HG02588 (cell line): ENCODE measurements at regions not wholly inside any gene's neighbourhood (a gene's known extent, or its start where the extent isn't known, plus 50 kb on each side); places are given as distances from the start of the nearest gene placed in this dataset.
"Not testable (repeated sequence)": the region's sequence is repeated elsewhere in the genome, so short reads cannot be mapped to it uniquely, and the experiment has no call there.

Experiments used
- ATAC-seq: cut with Tn5 transposase; IDR thresholded peaks from one replicate; pipeline ENCODE4 v1.9.1; 2021; ENCODE audit warnings: mild to moderate bottlenecking, moderate library complexity; ENCODE audit not compliant: unreplicated experiment

- ATAC-seq, result no peak
These were observed 206.7 kb upstream of the RBBP8 start for GRCh38 chr18:22726469-22726868.

- no peak for ATAC-seq
These were observed 205.1 kb upstream of the RBBP8 start for GRCh38 chr18:22728016-22728415.

- ATAC-seq, result no peak
These were observed 204.5 kb upstream of the RBBP8 start for GRCh38 chr18:22728481-22729105.

- no peak for ATAC-seq
These were observed 201.7 kb upstream of the RBBP8 start for GRCh38 chr18:22731398-22731797.

- ATAC-seq, result no peak
These were observed 198.9 kb upstream of the RBBP8 start for GRCh38 chr18:22734105-22734661.

GRCh38 chr18:22734791-22735627, 198.1 kb upstream of the RBBP8 start:
- ATAC-seq, result no peak

- ATAC-seq, result no peak
These were observed 196.1 kb upstream of the RBBP8 start for GRCh38 chr18:22737054-22737453.

GRCh38 chr18:22739061-22739642, 194.0 kb upstream of the RBBP8 start:
- no peak for ATAC-seq

GRCh38 chr18:22739789-22740188, 193.3 kb upstream of the RBBP8 start:
- ATAC-seq, result no peak

- ATAC-seq, result no peak
These were observed 191.8 kb upstream of the RBBP8 start for GRCh38 chr18:22741318-22741717.

- ATAC-seq, result no peak
These were observed 190.7 kb upstream of the RBBP8 start for GRCh38 chr18:22742409-22742808.

GRCh38 chr18:22745966-22746365, 187.2 kb upstream of the RBBP8 start:
- ATAC-seq, result no peak

GRCh38 chr18:22752014-22752413, 181.1 kb upstream of the RBBP8 start:
- no peak for ATAC-seq

- ATAC-seq, result no peak
These were observed 179.8 kb upstream of the RBBP8 start for GRCh38 chr18:22753130-22753831.

GRCh38 chr18:22764005-22764404, 169.1 kb upstream of the RBBP8 start:
- not testable (repeated sequence) for ATAC-seq

GRCh38 chr18:22765896-22766295, 167.2 kb upstream of the RBBP8 start:
- ATAC-seq, result no peak

- no peak for ATAC-seq
These were observed 165.5 kb upstream of the RBBP8 start for GRCh38 chr18:22767653-22768052.

- ATAC-seq, result no peak
These were observed 159.2 kb upstream of the RBBP8 start for GRCh38 chr18:22773944-22774343.

GRCh38 chr18:22778996-22779395, 154.1 kb upstream of the RBBP8 start:
- no peak for ATAC-seq

GRCh38 chr18:22783245-22783644, 149.9 kb upstream of the RBBP8 start:
- no peak for ATAC-seq

- no peak for ATAC-seq
These were observed 149.5 kb upstream of the RBBP8 start for GRCh38 chr18:22783662-22784076.
